Activated CD4-positive, alpha-beta T cell treated with anti-CD3 and anti-CD28 coated beads, Interleukin-2, amount 10 ng/mL, durations not matched to agents 24 days and 14 days (primary cell): ENCODE measurements at regions not wholly inside any gene's neighbourhood (a gene's known extent, or its start where the extent isn't known, plus 50 kb on each side); places are given as distances from the start of the nearest gene placed in this dataset.

ENCODE experiments used
- DNase-seq: peaks from one replicate; pipeline ENCODE4 v3.0.0; 2022
- H3K27ac Mint-ChIP-seq: one replicate; pipeline ENCODE4 v1.8.0; 2022; ENCODE audit warnings: mild to moderate bottlenecking, mixed read lengths
- H3K27me3 Mint-ChIP-seq: one replicate; pipeline ENCODE4 v1.8.0; 2022; ENCODE audit warnings: mixed read lengths
- H3K36me3 Mint-ChIP-seq: one replicate; pipeline ENCODE4 v1.8.0; 2022; ENCODE audit warnings: low read depth, mild to moderate bottlenecking, mixed read lengths
- H3K4me1 Mint-ChIP-seq: one replicate; pipeline ENCODE4 v1.8.0; 2021; ENCODE audit warnings: mixed read lengths
- H3K4me3 Mint-ChIP-seq: one replicate; pipeline ENCODE4 v1.8.0; 2022; ENCODE audit warnings: mild to moderate bottlenecking, moderate library complexity, mixed read lengths
- H3K9me3 Mint-ChIP-seq: one replicate; pipeline ENCODE4 v1.8.0; 2021; ENCODE audit warnings: mixed read lengths
- intact Hi-C: fragments of 100-400 bp; cut with micrococcal nuclease; formaldehyde crosslinking; loops from one replicate; pipeline ENCODE4 v1.15.1; 2023

DNA sequence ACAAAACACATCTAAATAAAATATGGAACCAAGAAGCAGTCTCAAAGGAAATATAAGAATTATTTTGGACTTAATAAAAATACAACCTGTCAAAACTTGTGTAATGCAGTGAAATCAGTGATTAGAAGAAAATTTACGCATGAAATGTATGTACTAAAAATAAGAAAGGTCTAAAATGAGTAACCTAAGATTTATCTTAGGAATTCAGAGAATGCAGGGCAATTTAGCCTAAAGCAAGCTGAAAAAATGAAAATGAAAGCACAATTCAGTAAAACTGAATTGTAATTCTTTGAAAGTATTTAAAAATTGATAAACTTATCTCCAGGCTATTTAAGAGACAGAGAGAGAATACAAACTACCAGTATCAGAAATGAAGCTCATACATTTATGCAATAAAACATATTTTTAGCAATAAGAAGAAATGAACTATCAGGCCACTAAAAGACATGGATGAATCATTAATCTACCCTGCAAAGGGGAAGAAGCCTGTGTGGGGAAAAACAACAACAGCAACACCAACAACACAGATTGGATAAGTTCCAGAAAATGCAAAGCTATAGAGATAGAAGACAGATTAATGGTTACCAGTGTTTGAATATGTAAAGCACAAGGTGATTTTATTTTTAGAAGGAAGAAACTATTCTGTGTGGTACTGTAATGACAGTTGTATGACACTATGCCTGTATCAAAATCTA is 442.0 kb upstream of the ADGRL3 start:
- Mint-ChIP-seq H3K9me3 (no peaks in the 10 kb centered on the region), H3K27me3 (no peaks in the 10 kb centered on the region), H3K27ac (no peak overlapping the region), H3K36me3 (no peaks in the 10 kb centered on the region), H3K4me3 (no peak overlapping the region), H3K4me1 (no peaks in the 10 kb centered on the region)
- intact Hi-C loops, result no loop called here
- DNase-seq, result no peak

DNA sequence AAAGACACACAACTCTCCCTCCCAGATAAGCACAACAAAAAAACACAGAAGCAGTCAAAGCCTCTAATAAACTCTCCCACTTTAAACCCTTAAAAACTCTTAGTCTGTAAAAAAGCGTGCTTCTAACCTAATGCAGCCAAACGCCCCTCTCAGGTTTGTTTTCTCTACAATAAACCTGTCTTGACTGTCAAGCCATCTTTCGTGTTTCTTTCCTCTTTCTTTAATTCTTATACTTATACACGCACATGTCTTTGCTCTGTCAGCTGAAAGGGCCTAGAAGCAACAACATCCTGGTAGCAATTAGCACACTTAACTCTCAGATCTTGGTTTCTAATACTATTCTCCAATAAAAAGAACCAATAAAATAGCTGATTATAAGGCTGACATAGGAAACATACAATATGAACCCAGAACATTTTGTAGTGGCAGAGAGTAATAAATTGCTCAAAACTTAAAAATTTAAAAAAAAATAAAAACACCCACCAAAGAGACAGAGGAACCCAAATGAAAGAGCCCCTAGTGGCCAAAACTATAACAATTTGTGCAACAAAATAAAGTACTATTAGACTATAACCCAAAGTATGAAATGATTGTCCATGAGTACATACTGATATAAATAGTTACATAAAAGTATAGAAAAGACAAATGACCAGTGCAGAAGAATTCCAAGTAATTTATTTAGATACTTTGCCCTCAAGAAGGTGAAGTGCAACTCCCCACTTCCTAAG is 440.4 kb upstream of the ADGRL3 start:
- intact Hi-C loops, result no loop called here
- H3K4me1 Mint-ChIP-seq, result no peaks in the 10 kb centered on the region

DNA sequence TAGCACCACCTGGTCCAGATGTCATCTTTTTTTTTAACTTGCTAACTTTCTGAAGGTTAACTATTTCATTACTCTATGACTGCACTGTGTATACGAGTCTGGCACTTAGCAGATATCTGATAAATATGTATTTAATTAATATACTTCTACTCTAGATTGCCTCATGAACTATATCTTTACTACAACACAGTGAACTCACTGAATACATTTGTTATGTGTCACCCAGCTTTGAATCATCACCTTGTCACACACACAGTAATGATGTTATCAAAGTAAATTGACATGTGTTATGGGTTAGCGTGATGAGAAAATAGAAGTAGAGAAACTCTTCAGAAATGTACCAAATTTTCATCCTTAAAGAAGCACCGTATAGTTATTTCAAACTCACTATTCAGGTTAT is 419.3 kb upstream of the ADGRL3 start:
- no peak overlapping the region for H3K27ac Mint-ChIP-seq
- no peaks in the 10 kb centered on the region for H3K36me3 Mint-ChIP-seq
- DNase-seq, result no peak
- H3K9me3 Mint-ChIP-seq, result no peaks in the 10 kb centered on the region
- H3K27me3 Mint-ChIP-seq, result no peaks in the 10 kb centered on the region
- intact Hi-C loops, result no loop called here
- H3K4me1 Mint-ChIP-seq, result no peaks in the 10 kb centered on the region
- H3K4me3 Mint-ChIP-seq, result no peak overlapping the region

More for the DNA sequence above, 440.4 kb upstream of the ADGRL3 start:
- DNase-seq, result no peak
- Mint-ChIP-seq H3K27ac (no peak overlapping the region), H3K27me3 (no peaks in the 10 kb centered on the region), H3K9me3 (no peaks in the 10 kb centered on the region), H3K36me3 (no peaks in the 10 kb centered on the region), H3K4me3 (no peak overlapping the region)

DNA sequence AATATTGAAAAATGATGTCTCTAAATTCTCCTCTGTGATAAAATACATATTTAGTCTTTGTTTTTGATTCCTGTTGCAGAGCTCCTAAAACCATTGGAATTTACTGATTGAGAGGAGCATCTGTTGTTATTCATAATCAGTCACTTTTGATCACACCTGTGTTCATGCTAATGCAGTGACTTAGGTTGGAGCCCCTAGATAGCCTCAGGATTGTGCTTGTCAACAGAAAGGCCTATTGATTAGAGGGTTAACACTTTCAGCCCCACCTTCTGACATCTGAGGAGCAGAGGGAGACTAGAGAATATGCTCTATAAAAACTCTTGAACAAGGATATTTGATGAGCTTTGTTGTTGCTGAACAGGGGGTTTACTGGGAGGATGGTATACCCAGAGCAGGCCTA is 409.5 kb upstream of the ADGRL3 start:
- intact Hi-C loops, result no loop called here
- no peaks in the 10 kb centered on the region for H3K27me3 Mint-ChIP-seq
- DNase-seq, result no peak
- no peaks in the 10 kb centered on the region for H3K4me1 Mint-ChIP-seq
- H3K27ac Mint-ChIP-seq, result no peak overlapping the region
- no peaks in the 10 kb centered on the region for H3K36me3 Mint-ChIP-seq
- no peak overlapping the region for H3K4me3 Mint-ChIP-seq
- no peaks in the 10 kb centered on the region for H3K9me3 Mint-ChIP-seq

DNA sequence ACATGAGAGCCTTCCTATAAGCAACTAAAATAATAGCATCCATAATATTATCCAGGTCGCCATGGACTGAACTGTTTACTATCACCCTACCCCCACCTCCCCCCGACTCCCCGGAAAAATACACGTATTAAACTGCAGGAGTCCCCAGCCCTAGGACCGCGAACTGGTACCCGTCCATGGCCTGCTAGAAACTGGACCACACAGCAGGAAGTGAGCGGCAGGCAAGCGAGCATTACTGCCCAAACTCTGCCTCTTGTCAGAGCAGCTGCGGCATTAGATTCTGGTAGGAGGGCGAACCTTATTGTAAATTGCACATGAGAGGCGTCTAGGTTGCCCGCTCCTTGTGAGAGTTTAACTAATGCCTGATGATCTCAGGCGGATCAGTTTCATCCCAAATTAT is 405.8 kb upstream of the ADGRL3 start:
- DNase-seq, result no peak
- intact Hi-C loops, result no loop called here
- Mint-ChIP-seq H3K27me3 (no peaks in the 10 kb centered on the region), H3K27ac (no peak overlapping the region), H3K4me3 (no peak overlapping the region), H3K4me1 (no peaks in the 10 kb centered on the region), H3K9me3 (no peaks in the 10 kb centered on the region), H3K36me3 (no peaks in the 10 kb centered on the region)

DNA sequence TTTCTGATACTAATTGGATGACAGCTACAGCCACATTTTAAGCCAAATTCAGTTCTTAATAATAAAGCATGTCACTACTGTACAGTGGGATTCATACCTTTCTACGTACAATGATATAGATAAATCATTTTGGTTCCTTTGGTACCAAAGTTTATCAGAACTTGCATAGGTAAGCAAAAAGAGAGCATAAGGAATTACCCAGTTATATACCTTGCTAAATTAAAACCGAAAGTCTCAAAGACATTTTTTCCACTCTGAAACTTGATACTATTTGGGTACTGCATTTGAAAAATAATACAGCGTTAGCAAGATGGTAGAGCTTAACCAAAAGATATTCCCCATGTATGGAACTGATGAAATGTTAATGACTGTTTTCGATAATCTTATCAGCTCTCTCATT is 400.9 kb upstream of the ADGRL3 start:
- Mint-ChIP-seq H3K4me3 (no peak overlapping the region), H3K27me3 (no peaks in the 10 kb centered on the region), H3K36me3 (no peaks in the 10 kb centered on the region), H3K27ac (no peak overlapping the region), H3K4me1 (no peaks in the 10 kb centered on the region), H3K9me3 (no peaks in the 10 kb centered on the region)
- intact Hi-C loops, result no loop called here
- no peak for DNase-seq

DNA sequence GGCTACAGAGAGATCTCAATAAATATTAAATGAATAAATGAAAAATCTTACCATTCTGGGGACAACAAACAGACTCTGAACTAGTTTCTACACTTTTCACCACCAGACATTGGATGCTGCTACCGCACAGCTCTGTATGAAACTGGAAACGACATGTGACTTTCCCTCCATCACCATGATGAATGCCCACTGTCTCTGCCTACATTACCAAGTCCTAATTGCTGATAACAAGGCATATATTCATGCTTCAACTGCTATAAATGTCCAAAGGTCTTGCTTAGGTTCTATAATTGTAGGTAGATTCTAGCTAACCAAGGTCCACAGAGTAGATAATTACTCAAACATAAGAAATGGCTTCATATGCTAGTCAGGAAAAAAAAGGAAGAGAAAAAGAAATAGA is 399.4 kb upstream of the ADGRL3 start:
- H3K4me3 Mint-ChIP-seq, result no peak overlapping the region
- intact Hi-C loops, result no loop called here
- H3K27me3 Mint-ChIP-seq, result no peaks in the 10 kb centered on the region
- H3K36me3 Mint-ChIP-seq, result no peaks in the 10 kb centered on the region
- no peaks in the 10 kb centered on the region for H3K9me3 Mint-ChIP-seq
- no peak overlapping the region for H3K27ac Mint-ChIP-seq
- no peaks in the 10 kb centered on the region for H3K4me1 Mint-ChIP-seq
- no peak for DNase-seq

DNA sequence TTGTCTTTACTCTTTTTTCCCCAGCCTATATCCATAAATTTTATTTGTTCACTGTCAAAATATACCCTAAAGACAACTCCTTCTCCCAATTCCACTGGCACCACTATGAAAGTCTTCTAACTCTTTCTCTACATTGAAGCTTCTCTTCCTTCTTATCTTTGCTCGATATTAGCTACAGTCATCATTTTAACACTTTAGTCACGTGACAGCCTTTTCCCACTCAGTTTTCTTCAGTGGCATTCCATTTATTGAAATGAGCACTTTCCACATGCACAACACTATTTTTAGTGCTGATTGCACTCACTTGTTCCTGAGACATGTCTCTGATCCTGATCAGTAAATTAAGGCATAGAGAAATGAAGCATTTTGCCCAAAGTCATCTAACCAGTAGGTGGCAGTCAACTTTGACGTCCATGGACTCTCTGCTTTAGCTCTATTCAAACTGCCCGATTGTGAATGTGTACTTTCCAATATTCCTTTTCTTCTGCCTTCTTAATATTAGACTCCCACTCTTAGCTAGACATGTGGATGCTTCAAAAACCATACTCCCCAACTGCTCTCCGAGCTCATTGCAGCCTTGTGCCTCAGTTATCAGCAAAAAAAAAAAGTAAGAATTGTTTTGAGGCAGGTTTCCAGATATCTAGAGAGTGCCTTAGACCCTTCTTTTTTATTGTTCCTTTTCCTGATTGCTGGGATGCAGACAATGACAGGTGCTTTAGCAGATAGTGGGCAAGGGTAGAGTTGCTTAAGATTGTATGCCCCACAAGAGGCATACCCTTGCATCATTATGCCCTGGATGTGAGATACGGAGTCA is 394.4 kb upstream of the ADGRL3 start:
- no peak overlapping the region for H3K4me3 Mint-ChIP-seq
- H3K4me1 Mint-ChIP-seq, result no peaks in the 10 kb centered on the region
- no peak overlapping the region for H3K27ac Mint-ChIP-seq
- H3K9me3 Mint-ChIP-seq, result no peaks in the 10 kb centered on the region
- intact Hi-C loops, result no loop called here
- no peaks in the 10 kb centered on the region for H3K36me3 Mint-ChIP-seq
- H3K27me3 Mint-ChIP-seq, result no peaks in the 10 kb centered on the region
- no peak for DNase-seq

DNA sequence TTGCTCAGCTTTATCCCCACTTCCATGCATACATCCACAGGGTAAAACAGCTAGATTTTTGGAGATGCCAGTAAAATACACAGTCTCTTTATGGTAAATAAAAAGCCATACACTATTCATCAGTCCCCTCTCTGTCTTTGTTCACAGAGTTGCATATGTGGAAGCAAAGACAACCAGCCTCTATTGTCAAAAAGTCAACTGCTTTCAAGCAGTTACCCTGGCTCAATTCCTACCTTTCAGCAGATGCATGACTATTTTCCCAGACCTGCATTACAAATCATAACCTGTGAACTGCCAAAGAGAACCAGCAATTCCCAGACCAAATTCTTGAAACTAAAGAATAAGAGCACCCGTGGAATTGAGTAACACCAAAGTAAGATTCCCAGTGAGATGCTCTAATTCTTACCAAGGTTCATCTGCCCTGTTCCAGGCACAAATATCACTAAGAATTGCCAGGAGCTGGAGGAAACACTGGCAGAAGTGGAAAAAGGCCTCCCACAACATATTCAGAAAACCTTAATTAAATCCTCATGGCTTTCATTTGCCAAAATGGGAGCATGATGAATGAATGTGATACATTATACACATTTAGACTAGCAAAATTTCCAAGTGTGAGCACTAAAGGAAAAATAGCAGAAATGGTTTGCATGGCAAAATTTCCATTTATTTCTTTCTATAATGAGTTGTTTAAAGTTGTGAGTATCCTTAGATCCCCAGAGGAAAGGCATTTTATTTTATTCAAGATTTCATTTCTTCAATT is 391.2 kb upstream of the ADGRL3 start:
- H3K9me3 Mint-ChIP-seq, result no peaks in the 10 kb centered on the region
- no peak for DNase-seq
- no peaks in the 10 kb centered on the region for H3K36me3 Mint-ChIP-seq
- no peaks in the 10 kb centered on the region for H3K4me1 Mint-ChIP-seq
- intact Hi-C loops, result no loop called here
- no peaks in the 10 kb centered on the region for H3K27me3 Mint-ChIP-seq
- no peak overlapping the region for H3K4me3 Mint-ChIP-seq
- no peak overlapping the region for H3K27ac Mint-ChIP-seq

DNA sequence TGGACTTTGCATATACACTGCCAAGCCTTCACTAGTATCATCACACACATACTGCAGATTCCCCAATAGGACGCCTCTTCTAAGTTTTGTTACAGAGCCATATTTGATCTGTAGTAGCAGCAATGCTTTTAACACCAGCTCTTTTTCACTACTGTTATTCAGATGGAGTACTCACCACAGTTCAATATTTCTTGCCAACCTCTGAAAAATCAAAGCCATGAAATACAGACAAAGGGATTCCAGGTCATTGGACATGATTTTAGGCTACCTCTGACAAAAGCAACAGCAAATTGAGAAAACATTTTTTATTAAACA is 390.7 kb upstream of the ADGRL3 start:
- Mint-ChIP-seq H3K4me1 (no peaks in the 10 kb centered on the region), H3K27ac (no peak overlapping the region), H3K4me3 (no peak overlapping the region), H3K36me3 (no peaks in the 10 kb centered on the region), H3K27me3 (no peaks in the 10 kb centered on the region), H3K9me3 (no peaks in the 10 kb centered on the region)
- intact Hi-C loops, result no loop called here
- no peak for DNase-seq

DNA sequence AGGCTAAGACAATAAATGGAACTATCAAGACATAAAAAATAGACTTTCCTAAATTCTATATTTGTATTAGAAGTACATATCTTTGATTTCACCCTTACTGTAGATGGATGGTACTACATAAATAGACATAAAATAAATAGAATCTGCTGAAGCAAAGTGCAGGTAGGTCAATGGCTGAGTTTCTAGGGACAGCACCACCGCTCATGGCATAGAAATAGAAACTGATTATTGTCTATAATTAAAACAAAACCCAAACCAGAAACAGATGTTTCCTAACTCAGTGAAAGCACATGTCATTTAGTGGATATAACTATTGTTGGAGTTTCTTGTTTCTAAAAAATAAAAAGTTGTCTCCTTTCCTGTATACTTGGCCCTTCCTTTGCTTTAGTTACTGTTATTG is 387.3 kb upstream of the ADGRL3 start:
- Mint-ChIP-seq H3K27ac (no peak overlapping the region), H3K4me3 (no peak overlapping the region), H3K9me3 (peaks cover 7% of the 10 kb centered on the region), H3K36me3 (no peaks in the 10 kb centered on the region), H3K27me3 (no peaks in the 10 kb centered on the region), H3K4me1 (no peaks in the 10 kb centered on the region)
- intact Hi-C loops, result no loop called here
- no peak for DNase-seq

DNA sequence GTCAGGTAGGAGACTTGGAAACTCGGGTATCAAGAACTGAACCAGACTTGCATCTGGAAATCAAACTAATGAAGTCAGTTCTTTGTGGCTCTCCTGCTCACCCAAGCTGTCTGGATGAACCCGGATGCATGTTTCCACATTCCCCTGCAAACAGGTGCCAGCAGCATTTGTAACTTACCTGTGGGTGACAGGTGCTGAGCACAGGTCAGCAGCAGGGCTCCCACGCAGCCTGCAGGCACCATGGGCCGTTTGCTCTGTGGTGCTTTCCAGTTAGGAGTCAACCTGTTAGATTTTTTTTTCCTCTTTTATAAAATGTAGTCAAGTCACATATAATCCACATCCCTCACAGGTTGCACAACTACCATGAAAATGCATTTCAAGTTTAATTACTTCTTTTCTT is 385.6 kb upstream of the ADGRL3 start:
- H3K27me3 Mint-ChIP-seq, result no peaks in the 10 kb centered on the region
- no peaks in the 10 kb centered on the region for H3K4me1 Mint-ChIP-seq
- no peaks in the 10 kb centered on the region for H3K36me3 Mint-ChIP-seq
- DNase-seq, result no peak
- H3K9me3 Mint-ChIP-seq, result peaks cover 7% of the 10 kb centered on the region
- H3K4me3 Mint-ChIP-seq, result no peak overlapping the region
- intact Hi-C loops, result no loop called here
- H3K27ac Mint-ChIP-seq, result no peak overlapping the region

DNA sequence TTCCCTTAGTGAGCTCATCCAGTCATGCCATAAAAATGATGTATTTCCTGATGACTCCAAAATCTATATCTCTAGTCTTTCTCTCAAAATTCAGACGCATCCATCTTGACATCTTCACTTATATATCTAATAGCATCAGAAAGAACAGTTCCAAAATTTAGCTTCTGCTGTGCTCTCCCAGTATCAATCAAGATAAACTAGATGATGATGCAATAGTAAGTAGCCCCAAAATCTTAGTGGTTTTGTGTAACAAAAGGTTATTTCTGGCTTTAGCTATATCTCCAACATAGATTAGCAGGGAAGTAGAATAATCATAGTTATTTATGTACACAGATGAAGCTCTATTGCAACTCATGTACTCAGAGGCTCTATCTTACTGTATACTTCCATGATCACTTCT is 382.5 kb upstream of the ADGRL3 start:
- intact Hi-C loops, result no loop called here
- no peaks in the 10 kb centered on the region for H3K4me1 Mint-ChIP-seq
- H3K9me3 Mint-ChIP-seq, result peaks cover 7% of the 10 kb centered on the region
- no peaks in the 10 kb centered on the region for H3K36me3 Mint-ChIP-seq
- no peaks in the 10 kb centered on the region for H3K27me3 Mint-ChIP-seq
- no peak overlapping the region for H3K27ac Mint-ChIP-seq
- DNase-seq, result no peak
- H3K4me3 Mint-ChIP-seq, result no peak overlapping the region

DNA sequence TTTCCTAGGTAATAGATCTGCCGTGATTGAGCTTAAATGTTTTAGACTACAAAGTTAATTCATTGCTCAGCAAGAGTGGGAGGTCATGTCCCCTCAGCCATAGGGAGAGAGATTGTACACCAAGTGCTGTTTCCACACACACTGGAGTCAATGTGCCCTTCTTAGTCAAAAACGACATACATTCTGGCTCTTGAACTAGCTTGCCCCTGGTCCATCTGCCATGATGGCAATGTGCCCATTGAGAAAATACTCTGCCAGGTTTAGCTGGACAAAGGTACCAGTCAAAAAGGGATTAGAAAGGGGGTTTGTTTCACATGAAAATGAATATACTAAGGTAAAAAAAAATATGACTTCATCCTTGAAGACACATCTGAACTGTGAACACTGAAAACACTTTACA is 377.1 kb upstream of the ADGRL3 start:
- no peak for DNase-seq
- Mint-ChIP-seq H3K27ac (no peak overlapping the region), H3K4me3 (no peak overlapping the region), H3K4me1 (no peaks in the 10 kb centered on the region), H3K9me3 (no peaks in the 10 kb centered on the region), H3K27me3 (no peaks in the 10 kb centered on the region), H3K36me3 (no peaks in the 10 kb centered on the region)
- intact Hi-C loops, result no loop called here
